Glomerular visceral epithelial cell (primary cell): ENCODE measurements at regions not wholly inside any gene's neighbourhood (a gene's known extent, or its start where the extent isn't known, plus 50 kb on each side); places are given as distances from the start of the nearest gene placed in this dataset.
A peak's percentile ranks its signal among the peaks of the same experiment; 100 is the strongest.
"Not testable (repeated sequence)": the region's sequence is repeated elsewhere in the genome, so short reads cannot be mapped to it uniquely, and the experiment has no call there.

Source experiments
- DNase-seq: peaks from one replicate; pipeline ENCODE4 v3.0.0-alpha.2; 2016; ENCODE audit errors: extremely low spot score

DNA sequence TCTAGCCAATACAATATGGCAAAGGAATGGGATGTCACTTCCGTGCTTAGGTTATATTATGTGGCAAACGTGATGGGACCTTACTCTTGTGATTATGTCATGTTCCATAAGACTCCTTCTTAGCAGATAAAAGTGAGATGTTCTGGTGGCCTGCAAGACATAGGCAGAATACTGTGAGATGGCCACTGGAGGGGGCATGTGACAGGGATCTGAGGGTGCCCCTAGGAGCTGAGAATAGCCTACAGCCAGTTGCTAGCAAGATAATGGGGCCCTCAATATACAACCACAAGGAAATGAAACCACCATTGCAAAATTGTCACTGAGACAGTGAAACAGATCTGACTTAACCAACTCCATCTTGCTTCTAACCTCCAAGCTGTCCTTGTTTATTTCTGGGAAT is 151.4 kb upstream of the SSTR1 start:
- no peak for DNase-seq

GRCh38 chr14:38062223-38062622 is 145.5 kb upstream of the SSTR1 start:
- DNase-seq, result not testable (repeated sequence)

DNA sequence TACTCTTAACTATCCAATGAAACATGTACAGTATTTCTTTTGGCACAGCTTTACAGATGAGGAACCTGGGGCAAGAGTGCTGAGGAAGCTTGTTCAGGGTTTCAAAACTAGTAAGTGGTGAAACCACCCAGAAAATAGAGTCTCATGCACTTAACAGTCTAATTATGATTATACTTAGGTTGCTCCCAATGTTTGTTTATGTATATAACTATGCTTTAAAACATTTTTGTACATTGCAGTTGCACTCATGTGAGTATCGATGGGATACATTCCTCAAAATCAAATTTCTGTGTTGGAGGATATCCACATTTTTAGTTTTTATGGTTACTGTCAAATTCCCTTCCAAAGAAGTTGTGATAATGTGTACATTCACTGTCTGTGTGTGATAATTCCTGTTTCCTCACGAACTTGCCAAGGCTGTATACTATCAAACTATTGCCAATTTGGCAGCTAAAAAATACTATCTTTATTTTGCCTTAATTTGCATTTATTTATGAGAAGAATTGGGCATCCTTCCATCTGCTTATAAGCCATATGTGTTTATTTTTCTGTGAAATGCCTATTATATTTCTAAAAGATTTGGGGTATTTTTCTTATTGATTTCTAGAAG is 143.9 kb upstream of the SSTR1 start:
- DNase-seq, result no peak

- DNase-seq, result no peak
Observed at GRCh38 chr14:38065106-38065762, 142.5 kb upstream of the SSTR1 start.

GRCh38 chr14:38070061-38070588 is 137.6 kb upstream of the SSTR1 start:
- no peak for DNase-seq

- peak; percentile 52 for DNase-seq
Observed at GRCh38 chr14:38073641-38074040, 134.1 kb upstream of the SSTR1 start.

DNA sequence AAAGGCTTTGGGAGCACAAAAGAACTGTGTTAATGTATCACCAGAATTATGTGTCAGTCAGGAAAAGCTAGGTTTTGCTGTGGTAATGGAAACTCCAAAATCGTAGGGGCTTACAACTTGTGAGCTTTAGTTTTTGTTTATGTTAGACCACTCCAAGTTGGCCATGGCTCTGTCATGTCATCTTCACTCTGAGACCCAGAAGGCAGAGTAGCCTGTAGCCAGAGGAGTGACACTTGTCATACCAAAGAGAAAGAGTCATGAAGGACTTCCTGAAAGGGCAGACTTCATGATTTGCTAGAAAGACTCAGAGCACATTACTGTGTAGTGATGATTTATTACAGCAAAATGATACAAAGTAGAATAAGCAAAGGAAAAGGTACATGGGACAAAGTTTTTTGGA is 133.6 kb upstream of the SSTR1 start:
- DNase-seq, result peak; percentile 14

DNA sequence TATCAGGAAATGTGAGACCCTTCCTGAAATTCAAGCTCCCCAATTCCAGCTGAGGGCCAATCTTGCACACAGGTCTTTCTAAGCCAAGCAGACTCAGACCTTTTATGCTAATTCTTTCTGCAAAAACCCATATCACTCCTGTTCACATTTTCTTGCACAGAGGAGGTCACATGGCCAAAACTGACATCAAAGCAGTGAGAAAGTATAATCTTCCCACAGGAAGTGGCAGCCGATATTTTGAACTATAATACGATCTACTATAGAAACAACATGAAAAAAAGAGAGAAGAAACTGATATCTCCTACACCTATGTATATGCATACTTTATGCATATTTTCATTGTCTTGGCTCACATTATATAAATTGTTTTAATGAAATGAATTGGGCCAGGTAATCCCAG is 132.9 kb upstream of the SSTR1 start:
- DNase-seq, result no peak

DNA sequence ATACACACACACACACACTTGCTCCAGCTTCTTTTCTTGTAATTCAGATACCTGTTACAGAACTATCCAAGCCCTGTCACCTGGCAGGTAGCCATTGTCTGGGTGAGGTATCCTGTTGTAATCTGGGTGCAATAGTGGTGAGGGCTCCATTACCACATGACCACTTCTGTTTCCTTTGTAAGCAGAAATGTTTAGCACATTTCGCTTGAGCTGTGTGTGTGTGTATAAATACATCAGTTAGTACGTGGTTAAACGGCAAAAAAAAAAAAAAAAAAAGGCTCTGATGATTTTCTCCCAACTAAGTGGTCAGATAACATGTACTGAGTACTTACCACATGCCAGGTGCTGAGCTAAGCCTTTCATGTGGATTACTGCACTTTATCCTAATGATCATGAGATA is 129.3 kb upstream of the SSTR1 start:
- peak; percentile 62 for DNase-seq

GRCh38 chr14:38079268-38079667 is 128.4 kb upstream of the SSTR1 start:
- peak; percentile 70 for DNase-seq

- no peak for DNase-seq
Observed at GRCh38 chr14:38079886-38080285, 127.8 kb upstream of the SSTR1 start.

DNA sequence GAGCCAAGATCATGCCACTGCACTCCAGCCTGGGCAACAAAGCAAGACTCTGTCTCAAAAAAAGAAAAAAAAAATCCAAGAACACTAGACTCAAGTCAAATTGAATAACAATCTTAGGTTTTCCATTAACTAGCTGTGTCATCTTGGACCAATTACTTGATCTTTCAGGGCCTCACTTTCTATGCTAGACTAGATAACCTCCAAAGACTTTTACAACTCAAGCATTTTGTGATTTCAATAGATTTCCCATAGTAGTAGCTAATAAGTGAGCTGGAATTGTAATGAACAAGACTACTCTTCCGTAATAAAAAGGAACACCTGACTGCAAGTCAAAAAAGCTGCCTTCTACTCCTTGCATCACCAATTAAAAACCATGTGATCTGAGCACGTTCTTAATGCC is 127.0 kb upstream of the SSTR1 start:
- peak; percentile 22 for DNase-seq

DNA sequence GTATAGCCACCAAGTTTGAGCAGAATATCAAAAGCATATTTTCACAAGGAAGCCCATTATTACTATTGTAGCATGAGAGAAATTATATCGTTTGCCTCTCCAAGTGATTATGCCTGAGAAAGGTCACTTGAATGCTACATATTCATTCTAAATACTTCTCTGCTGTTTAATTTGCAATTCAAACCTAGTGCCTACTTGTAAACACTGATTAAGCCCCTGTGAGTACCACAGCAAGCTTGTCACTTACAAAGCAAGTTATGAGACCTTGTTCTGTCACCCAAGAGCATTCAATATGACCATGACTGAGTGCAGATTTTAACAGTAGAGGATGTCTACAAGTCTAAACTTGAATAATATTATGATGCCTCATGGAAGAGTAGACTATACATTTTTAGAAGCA is 124.7 kb upstream of the SSTR1 start:
- no peak for DNase-seq

DNA sequence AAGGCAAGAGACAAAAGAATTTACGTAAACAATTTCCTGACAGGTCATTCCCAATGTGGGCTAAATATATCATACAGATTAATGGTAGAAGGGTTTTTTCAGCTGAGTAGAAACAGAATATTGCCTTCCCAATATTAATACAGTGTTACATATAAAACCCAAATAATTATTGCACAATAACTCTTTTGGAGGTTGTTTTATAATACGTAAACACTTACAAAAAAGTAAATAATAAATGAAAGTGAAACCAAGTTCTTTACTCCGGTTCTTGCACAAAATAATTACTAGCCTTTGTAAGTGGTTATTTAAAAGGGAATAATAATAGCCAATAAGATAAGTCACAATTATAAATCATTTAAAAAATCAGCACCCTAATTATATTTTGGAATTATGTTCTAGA is 118.6 kb upstream of the SSTR1 start:
- DNase-seq, result no peak

DNA sequence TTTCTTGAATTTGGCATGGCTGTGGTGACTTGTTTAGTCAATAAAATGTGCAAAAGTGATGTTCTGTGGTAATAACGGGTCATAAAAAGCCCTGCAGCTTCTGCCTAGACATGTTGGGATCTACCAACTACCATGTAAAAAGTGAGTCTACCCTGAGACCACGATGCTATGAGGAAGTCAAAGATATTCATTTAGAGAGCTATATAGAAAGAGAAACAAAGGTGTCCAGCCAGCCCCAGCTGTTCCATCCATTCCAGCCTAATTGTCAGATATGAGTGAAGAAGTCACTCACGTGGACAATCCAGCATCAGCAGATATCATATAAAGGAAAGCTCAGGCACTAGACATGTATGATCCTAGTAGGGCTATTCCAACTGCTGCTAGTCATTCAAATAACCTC is 117.2 kb upstream of the SSTR1 start:
- DNase-seq, result no peak

DNA sequence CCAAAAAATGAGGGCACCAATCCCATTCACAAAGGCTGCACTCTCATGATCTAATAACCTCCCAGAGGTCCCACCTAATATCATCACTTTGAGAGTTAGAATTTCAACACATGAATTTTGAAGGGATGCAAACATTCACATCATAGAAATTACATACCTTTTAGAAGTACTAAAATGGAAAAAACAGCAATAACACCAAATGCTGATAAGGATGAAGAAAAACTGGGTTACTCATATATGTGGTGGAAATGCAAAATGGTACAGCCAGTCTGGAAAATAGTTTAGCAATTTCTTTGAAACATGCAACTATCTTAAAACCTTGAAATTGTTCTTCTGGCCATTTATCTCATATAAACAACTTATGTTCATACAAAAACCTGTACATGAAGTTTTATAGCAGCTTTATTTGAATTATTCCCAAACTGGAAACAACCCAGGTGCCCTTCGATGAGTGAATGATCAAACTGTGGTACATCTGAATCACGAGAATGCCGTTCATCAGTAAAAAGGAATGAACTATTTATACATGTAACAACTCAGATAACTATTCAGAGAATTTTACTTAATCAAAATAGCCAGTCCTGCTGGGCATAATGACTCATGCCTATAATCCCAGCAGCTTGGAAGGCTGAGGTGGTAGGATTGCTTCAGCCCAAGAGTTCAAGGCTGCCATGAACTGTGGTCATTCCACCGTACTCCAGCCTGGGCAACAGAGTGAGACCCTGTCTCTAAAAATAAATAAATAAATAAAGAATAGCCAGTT is 109.4 kb upstream of the SSTR1 start:
- peak; percentile 45 for DNase-seq

DNA sequence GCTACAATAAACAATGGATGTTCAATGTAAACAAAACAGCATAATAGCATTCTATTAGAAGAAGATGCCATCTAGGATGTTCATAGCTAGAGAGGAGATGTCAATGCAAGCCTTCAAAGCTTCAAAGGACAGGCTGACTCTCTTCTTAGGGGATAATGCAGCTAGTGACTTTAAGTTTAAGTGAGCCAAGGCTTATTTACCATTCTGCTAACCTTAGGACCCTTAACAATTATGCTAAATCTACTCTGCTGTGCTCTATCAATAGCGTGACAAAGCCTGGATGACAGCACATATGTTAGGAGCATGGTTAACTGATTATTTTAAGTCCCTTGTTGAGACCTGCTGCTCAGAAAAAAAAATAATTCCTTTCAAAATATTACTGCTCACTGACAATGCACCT is 106.0 kb upstream of the SSTR1 start:
- no peak for DNase-seq

GRCh38 chr14:38103542-38104225 is 104.0 kb upstream of the SSTR1 start:
- no peak for DNase-seq

GRCh38 chr14:38105106-38105702 is 102.5 kb upstream of the SSTR1 start:
- no peak for DNase-seq

DNA sequence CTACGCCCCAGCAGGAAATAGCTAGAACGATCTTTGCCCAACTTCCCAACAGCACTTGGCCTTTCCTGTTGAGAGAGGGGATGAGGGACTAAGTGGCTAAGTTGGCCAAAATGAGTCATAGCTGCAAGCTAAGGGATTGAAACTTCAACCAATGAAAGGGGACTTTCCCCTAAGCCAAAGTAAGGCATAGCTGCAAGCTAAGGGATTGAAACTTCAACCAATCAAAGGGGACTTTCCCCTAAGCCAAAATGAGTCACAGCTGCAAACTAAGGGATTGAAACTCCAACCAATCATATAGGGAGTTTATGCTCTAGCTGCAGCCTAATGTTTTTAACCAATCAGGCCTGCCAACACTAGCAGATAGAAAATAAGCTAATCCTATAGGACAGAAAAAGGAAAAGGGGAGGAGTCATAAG is 100.5 kb upstream of the SSTR1 start:
- no peak for DNase-seq

DNA sequence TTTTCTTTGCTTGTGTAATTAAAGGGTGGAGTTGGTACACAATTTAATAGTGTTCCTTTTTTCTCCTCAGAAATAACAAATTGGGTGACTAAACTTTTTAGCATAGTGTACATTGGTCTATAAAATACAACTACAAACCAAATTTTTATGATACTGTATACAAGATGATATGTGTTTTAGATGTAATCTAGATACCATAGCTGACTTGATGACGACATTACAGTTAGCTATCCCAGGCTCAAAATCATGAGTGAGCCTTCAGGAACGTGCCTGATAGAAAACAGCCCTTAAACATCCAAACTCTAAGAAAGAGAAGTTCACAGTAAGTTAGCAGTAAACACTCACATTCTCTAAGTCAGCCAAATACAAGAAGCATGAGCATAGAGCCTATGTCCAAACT is 99.0 kb upstream of the SSTR1 start:
- DNase-seq, result no peak

- DNase-seq, result no peak
Observed at GRCh38 chr14:38110258-38110657, 97.4 kb upstream of the SSTR1 start.
